SU-DHL-6 (cell line): ENCODE measurements at regions not wholly inside any gene's neighbourhood (a gene's known extent, or its start where the extent isn't known, plus 50 kb on each side); places are given as distances from the start of the nearest gene placed in this dataset.

ENCODE experiments used
- H2AFZ ChIP-seq: fragments of 200-600 bp; sonication (generic); 2 replicates; pipeline ENCODE4 v1.6.1; 2014; ENCODE audit warnings: low read depth, mild to moderate bottlenecking, moderate library complexity, mixed read lengths, antibody characterized with exemption, low read length; ENCODE audit not compliant: severe bottlenecking
- H3F3A ChIP-seq: fragments of 200-600 bp; shearing (Covaris generic); 2 replicates; pipeline ENCODE4 v1.6.0; 2016; ENCODE audit warnings: antibody characterized with exemption, mild to moderate bottlenecking; ENCODE audit not compliant: insufficient read depth
- H3K27ac ChIP-seq: fragments of 200-600 bp; sonication (generic); 2 replicates; pipeline ENCODE4 v1.5.1; 2016; ENCODE audit warnings: low read depth, mild to moderate bottlenecking, low read length, moderate library complexity, mixed read lengths
- H3K27me3 ChIP-seq: fragments of 200-600 bp; sonication (generic), shearing (Covaris generic); 2 replicates; pipeline ENCODE4 v1.6.0; 2014; ENCODE audit warnings: mild to moderate bottlenecking, low read length
- H3K36me3 ChIP-seq: fragments of 200-600 bp; sonication (generic); 2 replicates; pipeline ENCODE4 v1.6.1; 2014; ENCODE audit warnings: mild to moderate bottlenecking, low read length, mixed read lengths
- H3K4me2 ChIP-seq: fragments of 300-600, 200-600 bp; shearing (Covaris generic), sonication (generic); 2 replicates; pipeline ENCODE4 v1.6.0; 2014; ENCODE audit warnings: low read length, low read depth, mild to moderate bottlenecking; ENCODE audit not compliant: poor library complexity, severe bottlenecking
- H3K4me3 ChIP-seq: fragments of 200-600 bp; sonication (generic); 2 replicates; pipeline ENCODE4 v1.5.1; 2014; ENCODE audit warnings: antibody characterized with exemption, low read length, mild to moderate bottlenecking, mixed read lengths; ENCODE audit not compliant: insufficient read depth, poor library complexity, severe bottlenecking
- H3K79me2 ChIP-seq: fragments of 200-600 bp; sonication (generic); 2 replicates; pipeline ENCODE4 v1.6.1; 2014; ENCODE audit warnings: mild to moderate bottlenecking, low read length, moderate library complexity; ENCODE audit not compliant: insufficient read depth
- H3K9ac ChIP-seq: fragments of 200-600 bp; sonication (generic); 2 replicates; pipeline ENCODE4 v1.7.0; 2014; ENCODE audit warnings: mild to moderate bottlenecking, low read length
- H3K9me2 ChIP-seq: fragments of 200-600 bp; sonication (generic); replicated peaks from 2 replicates; pipeline ENCODE4 v1.6.1; 2014; ENCODE audit warnings: low read length; ENCODE audit not compliant: insufficient read depth
- H3K9me3 ChIP-seq: fragments of 200-600 bp; sonication (generic); 2 replicates; pipeline ENCODE4 v1.6.1; 2014; ENCODE audit warnings: low read length, mixed read lengths; ENCODE audit not compliant: insufficient read depth
- H4K20me1 ChIP-seq: fragments of 200-600 bp; sonication (generic); 2 replicates; pipeline ENCODE4 v1.6.1; 2014; ENCODE audit warnings: low read depth, mild to moderate bottlenecking, antibody characterized with exemption, low read length, moderate library complexity, mixed read lengths
- EZH2phosphoT487 ChIP-seq: fragments of 200-600 bp; sonication (generic), shearing (Covaris generic); conservative IDR thresholded peaks from 2 replicates; pipeline ENCODE4 v1.6.1; 2018; ENCODE audit warnings: mild to moderate bottlenecking, antibody characterized with exemption, low read length, moderate library complexity, mixed read lengths
- TF ChIP-seq, protein P1 (sequence below): fragments of 200-600 bp; sonication (generic); IDR thresholded peaks from one replicate; pipeline ENCODE4 v1.5.1; 2017; ENCODE audit warnings: antibody characterized with exemption, mild to moderate bottlenecking, low read length, moderate library complexity; ENCODE audit not compliant: insufficient read depth, poor library complexity, severe bottlenecking

DNA sequence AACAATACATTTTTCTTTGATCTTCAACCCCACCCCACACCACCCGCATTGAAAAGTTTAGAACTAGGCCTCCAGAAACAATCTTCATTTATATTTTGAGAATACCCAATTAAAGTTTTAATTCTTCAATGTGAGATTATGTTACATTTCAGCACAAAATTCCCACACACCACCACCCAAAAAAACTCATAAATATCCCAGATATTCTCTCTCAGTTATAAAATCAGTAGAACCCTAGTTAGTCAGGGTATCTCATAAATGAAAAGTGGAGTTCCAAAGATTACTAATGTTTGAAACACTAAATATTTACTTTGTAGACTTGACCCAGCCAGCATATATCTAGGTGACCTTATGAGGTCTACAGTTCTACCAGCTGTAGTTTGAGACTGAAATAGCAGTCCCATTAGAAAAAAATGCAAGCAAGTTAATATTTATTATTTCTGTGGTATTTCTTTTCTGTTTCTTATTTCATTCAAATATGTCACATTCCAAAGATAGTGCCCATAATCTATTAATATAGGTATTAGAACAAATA, 371.0 kb downstream of the TENT5A start:
- H3K36me3 ChIP-seq: no peaks in the 10 kb centered on the region
- H3F3A ChIP-seq: no peaks in the 10 kb centered on the region
- H2AFZ ChIP-seq: no peak overlapping the region
- no peaks in the 10 kb centered on the region for H3K9me2 ChIP-seq
- no peak overlapping the region for H3K27ac ChIP-seq
- no peaks in the 10 kb centered on the region for H4K20me1 ChIP-seq
- H3K4me3 ChIP-seq: no peak overlapping the region
- H3K79me2 ChIP-seq: no peaks in the 10 kb centered on the region
- no peak overlapping the region for H3K4me2 ChIP-seq
- TF ChIP-seq, protein P1, sequence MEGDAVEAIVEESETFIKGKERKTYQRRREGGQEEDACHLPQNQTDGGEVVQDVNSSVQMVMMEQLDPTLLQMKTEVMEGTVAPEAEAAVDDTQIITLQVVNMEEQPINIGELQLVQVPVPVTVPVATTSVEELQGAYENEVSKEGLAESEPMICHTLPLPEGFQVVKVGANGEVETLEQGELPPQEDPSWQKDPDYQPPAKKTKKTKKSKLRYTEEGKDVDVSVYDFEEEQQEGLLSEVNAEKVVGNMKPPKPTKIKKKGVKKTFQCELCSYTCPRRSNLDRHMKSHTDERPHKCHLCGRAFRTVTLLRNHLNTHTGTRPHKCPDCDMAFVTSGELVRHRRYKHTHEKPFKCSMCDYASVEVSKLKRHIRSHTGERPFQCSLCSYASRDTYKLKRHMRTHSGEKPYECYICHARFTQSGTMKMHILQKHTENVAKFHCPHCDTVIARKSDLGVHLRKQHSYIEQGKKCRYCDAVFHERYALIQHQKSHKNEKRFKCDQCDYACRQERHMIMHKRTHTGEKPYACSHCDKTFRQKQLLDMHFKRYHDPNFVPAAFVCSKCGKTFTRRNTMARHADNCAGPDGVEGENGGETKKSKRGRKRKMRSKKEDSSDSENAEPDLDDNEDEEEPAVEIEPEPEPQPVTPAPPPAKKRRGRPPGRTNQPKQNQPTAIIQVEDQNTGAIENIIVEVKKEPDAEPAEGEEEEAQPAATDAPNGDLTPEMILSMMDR: no peak
- no peak for TF ChIP-seq EZH2phosphoT487
- no peaks in the 10 kb centered on the region for H3K9me3 ChIP-seq
- no peak overlapping the region for H3K9ac ChIP-seq
- no peaks in the 10 kb centered on the region for H3K27me3 ChIP-seq

GRCh38 chr6:81380718-81381338, 371.7 kb downstream of the TENT5A start:
- Histone ChIP-seq H2AFZ (no peak overlapping the region), H3K9me3 (no peaks in the 10 kb centered on the region), H3K27me3 (no peaks in the 10 kb centered on the region), H3K4me2 (no peak overlapping the region), H3K36me3 (no peaks in the 10 kb centered on the region), H3K27ac (no peak overlapping the region), H4K20me1 (no peaks in the 10 kb centered on the region), H3K4me3 (no peak overlapping the region), H3K9ac (no peak overlapping the region), H3F3A (no peaks in the 10 kb centered on the region), H3K79me2 (no peaks in the 10 kb centered on the region), H3K9me2 (no peaks in the 10 kb centered on the region)
- TF ChIP-seq, protein P1: no peak
- no peak for TF ChIP-seq EZH2phosphoT487

GRCh38 chr6:81376745-81377144, 375.7 kb downstream of the TENT5A start:
- Histone ChIP-seq H3K27ac (no peak overlapping the region), H3K4me3 (no peak overlapping the region), H4K20me1 (no peaks in the 10 kb centered on the region), H3K9me3 (no peaks in the 10 kb centered on the region), H2AFZ (no peak overlapping the region), H3K4me2 (no peak overlapping the region), H3K9me2 (no peaks in the 10 kb centered on the region), H3K9ac (no peak overlapping the region), H3K36me3 (no peaks in the 10 kb centered on the region), H3K27me3 (no peaks in the 10 kb centered on the region), H3F3A (no peaks in the 10 kb centered on the region), H3K79me2 (no peaks in the 10 kb centered on the region)
- no peak for TF ChIP-seq EZH2phosphoT487
- TF ChIP-seq, protein P1: no peak
